MM.1S (cell line): ENCODE measurements at regions not wholly inside any gene's neighbourhood (a gene's known extent, or its start where the extent isn't known, plus 50 kb on each side); places are given as distances from the start of the nearest gene placed in this dataset.
"Not testable (repeated sequence)": the region's sequence is repeated elsewhere in the genome, so short reads cannot be mapped to it uniquely, and the experiment has no call there.

ENCODE experiments used
- EZH2 ChIP-seq: fragments of 300-600 bp; sonication (generic); optimal IDR thresholded peaks from 2 replicates; pipeline ENCODE3; 2017; ENCODE audit warnings: low read depth, mild to moderate bottlenecking, antibody characterized with exemption, low read length, mixed read lengths
- EZH2phosphoT487 ChIP-seq: fragments of 300-600 bp; sonication (generic); IDR thresholded peaks from 2 replicates; pipeline ENCODE4 v1.6.1; 2018; ENCODE audit warnings: antibody characterized with exemption, low read length
- TF ChIP-seq, protein P1 (sequence below): fragments of 300-600 bp; sonication (generic); IDR thresholded peaks from 2 replicates; pipeline ENCODE4 v1.5.1; 2016; ENCODE audit warnings: antibody characterized with exemption, low read length, mixed read lengths

DNA sequence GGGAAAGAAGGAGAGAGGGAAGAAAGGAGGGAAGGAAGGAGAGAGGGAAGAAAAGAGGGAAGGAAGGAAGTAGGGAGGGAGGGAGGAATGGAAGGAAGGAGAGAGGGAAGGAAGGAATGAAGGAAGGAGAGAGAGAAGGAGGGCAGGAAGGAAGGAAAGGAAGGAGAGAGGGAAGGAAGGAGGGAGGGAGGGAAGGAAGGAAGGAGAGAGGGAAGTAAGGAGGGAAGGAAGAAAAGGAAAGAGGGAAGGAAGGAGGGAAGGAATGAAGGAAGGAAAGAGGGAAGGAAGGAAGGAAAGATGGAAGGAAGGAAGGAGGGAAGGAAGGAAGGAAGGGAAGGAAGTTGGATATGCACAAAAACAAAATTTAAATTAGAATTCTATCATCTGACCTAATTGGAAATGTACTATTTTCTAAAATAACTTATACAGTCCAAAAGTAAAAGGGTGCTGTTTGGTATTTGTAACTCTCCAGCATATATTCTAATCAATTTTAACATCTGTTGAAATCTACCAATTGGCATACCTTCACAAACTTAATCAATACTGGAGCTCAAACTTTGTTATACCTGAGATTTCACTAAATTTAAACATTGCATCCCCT lies 2890.3 kb upstream of the OR11H1 start:
- not testable (repeated sequence) for TF ChIP-seq EZH2, EZH2phosphoT487
- TF ChIP-seq, protein P1, sequence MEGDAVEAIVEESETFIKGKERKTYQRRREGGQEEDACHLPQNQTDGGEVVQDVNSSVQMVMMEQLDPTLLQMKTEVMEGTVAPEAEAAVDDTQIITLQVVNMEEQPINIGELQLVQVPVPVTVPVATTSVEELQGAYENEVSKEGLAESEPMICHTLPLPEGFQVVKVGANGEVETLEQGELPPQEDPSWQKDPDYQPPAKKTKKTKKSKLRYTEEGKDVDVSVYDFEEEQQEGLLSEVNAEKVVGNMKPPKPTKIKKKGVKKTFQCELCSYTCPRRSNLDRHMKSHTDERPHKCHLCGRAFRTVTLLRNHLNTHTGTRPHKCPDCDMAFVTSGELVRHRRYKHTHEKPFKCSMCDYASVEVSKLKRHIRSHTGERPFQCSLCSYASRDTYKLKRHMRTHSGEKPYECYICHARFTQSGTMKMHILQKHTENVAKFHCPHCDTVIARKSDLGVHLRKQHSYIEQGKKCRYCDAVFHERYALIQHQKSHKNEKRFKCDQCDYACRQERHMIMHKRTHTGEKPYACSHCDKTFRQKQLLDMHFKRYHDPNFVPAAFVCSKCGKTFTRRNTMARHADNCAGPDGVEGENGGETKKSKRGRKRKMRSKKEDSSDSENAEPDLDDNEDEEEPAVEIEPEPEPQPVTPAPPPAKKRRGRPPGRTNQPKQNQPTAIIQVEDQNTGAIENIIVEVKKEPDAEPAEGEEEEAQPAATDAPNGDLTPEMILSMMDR, result not testable (repeated sequence)
